Amniotic epithelial cell (primary cell): ENCODE measurements at regions not wholly inside any gene's neighbourhood (a gene's known extent, or its start where the extent isn't known, plus 50 kb on each side); places are given as distances from the start of the nearest gene placed in this dataset.
A peak's percentile ranks its signal among the peaks of the same experiment; 100 is the strongest.

Source experiments
- DNase-seq: peaks from one replicate; pipeline ENCODE4 v3.0.0-alpha.2; 2010; ENCODE audit warnings: low read depth

GRCh38 chr1:62988867-62989266 is 204.9 kb downstream of the ATG4C start:
- no peak for DNase-seq

DNA sequence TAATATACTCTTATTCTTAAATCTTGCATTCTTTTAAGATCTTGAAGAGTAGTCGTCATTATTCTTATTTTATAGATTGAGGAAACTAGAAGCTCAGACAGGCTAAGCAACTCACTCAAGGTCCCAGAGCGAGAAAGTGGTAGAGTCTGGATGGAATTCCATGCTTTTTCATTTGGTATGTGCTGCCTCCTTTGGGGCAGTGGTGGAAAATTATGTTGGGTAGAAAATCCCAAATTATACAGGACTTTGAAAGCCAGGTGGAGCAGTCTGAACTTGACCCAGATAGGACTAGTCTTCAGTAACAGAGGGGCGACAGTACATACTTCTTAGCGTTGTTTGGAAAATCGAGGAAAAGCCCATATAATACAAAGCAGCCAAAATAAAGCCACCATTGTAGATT is 205.6 kb downstream of the ATG4C start:
- no peak for DNase-seq

DNA sequence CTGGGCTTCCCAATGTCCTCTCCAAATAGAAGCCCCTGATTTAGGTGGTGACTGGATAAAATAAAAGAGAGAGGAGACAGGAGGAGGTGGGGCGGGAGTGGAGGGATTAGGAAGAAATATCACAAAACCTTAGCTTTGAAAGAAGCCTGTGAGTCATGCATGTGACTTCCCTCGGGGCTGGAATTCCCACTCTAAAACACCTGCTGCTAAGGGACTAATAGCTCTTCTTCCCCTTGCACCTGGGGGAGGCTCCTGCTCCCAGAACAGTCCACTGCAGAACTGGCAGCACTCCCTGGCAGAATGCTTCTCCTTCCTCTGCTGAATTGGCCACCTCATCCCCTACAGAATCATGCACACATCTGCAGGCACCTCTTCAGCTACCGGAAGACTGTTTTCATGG is 207.2 kb downstream of the ATG4C start:
- no peak for DNase-seq

DNA sequence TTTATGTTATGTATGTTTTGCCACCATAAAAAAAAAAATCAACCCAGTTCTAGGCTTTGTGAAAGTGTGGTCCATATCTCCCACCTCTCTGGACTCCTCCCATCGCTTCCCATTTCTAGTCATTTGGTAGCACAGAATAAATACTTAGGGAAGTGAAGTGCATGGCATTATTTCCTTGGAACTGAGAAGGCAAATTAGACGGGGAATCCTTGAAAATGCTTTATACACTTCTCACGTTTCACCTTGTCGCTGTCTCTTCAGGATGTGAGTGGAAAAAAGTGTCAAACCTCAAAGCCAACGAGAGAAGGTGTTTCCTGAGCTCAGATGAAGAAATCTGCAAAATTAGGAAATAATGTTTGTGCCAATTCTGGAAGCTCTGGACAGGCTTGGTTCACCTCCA is 209.9 kb downstream of the ATG4C start:
- no peak for DNase-seq

DNA sequence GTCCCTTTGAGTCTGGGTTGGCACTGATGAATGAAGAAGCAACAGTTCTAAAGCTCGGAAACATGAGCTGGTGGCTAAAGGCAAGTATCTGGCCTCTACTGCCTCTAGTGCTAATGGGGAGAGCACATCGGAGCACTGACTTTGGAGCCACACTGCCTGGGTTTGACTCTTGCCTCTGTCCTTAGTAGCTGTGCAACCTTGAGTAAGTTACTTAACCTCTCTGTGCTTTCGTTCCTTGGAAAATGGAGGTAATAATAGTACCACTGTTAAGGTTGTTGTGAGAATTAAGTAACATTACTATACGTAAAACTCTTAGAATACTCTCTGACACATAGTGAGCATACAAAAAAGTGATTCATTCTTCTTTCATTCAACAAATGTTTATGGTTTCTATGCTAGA is 211.2 kb downstream of the ATG4C start:
- no peak for DNase-seq

DNA sequence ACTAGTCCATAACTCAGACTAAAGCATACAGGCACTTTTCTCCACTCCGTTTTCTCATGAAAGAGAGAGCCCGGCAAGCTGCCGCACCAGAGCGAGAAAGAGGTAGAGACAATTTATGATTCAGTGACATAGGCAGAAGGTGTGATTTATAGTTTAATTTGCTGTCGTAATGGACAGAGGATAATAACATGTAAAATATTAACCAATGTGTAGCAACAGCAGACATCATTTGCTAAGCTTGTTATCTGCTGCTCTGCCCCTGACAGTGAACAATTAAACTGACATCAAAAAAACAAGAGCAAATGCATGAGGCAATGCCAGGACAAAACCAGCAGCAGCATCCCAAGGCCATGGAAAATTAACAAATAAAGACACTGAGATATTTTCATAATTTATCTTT is 214.0 kb downstream of the ATG4C start:
- no peak for DNase-seq

DNA sequence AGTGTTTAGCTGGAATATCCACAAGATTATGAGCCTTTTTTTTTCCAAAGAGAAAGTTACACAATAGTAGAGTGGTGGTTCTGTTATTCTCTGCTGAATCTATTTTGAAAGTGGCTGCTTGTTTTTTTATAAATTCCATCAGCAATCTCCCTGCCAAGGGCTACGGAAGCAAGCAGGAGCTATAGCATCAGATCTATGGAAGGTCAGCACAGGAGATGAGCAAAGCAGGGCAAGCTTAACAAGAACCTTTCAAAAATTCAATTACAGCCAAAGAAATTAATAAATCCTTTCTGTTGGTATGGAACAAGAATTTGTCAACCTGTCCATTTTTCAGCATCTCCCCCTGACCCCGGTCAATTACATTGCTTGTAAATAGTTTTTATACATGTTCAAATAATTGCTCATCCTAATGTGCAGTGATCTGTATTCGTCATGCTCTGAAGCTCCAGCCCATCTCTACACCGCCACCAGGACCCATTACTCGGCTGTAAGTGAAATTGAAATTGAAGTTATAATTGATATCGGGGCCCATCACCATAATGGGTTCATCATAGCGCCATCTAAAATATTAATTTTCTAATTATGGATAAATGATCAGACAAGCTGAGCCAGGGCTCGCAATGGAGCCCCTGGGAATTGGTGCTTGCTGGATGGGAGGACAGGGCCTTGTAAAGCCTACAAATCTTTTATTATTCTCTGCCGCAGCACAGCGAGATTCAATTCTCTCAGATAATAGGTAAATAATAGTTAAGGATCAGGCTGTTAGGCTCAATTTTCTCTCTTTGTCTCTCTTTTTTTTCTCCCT is 215.1 kb downstream of the ATG4C start:
- no peak for DNase-seq

GRCh38 chr1:63000508-63000907 is 216.6 kb downstream of the ATG4C start:
- DNase-seq, result no peak

- DNase-seq, result peak; percentile 23
Observed at GRCh38 chr1:63004868-63005267, 220.9 kb downstream of the ATG4C start.

GRCh38 chr1:63005812-63006211 is 221.9 kb downstream of the ATG4C start:
- DNase-seq, result no peak

GRCh38 chr1:63009421-63009820 is 225.5 kb downstream of the ATG4C start:
- no peak for DNase-seq

- no peak for DNase-seq
Observed at GRCh38 chr1:63010913-63011660, 227.2 kb downstream of the ATG4C start.

DNA sequence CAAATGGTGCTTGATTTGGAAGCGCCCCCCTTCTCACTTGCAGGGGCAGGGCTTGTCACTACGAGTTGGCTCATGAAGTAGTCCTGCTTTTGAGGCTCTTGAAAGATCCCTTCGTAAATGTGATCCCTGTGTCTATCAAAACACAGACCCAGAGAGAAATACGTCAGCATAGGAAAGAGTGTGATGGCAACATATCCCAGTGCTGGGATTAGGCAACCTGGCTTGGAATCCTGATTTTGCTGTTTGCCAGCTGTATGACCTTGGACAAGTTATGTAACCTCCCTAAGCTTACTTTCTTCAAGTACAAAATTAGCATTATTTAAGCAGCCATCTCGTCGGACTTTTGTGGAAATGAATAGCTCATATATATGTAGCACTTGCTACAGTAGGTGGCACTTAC is 228.4 kb downstream of the ATG4C start:
- DNase-seq, result peak; percentile 30

- DNase-seq, result no peak
Observed at GRCh38 chr1:63014267-63014666, 230.3 kb downstream of the ATG4C start.

DNA sequence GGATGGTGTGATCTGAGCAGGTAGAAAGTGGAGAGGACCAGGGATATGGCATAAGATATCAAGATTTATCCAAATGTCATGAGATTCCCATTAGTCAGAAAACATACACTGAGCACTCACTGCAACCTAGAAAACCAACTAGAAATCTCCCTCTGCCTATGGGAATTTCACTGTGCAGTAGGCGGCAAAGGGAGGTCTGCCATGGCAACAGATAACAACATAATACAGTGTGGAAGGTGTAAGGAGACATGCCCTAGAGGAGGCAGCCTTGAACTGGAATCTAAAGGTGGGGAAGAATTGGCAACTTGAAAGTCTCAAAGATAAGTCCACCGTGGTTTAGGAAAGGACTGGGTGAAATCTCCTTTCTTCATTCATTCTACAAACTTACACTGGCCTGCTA is 238.4 kb downstream of the ATG4C start:
- no peak for DNase-seq

DNA sequence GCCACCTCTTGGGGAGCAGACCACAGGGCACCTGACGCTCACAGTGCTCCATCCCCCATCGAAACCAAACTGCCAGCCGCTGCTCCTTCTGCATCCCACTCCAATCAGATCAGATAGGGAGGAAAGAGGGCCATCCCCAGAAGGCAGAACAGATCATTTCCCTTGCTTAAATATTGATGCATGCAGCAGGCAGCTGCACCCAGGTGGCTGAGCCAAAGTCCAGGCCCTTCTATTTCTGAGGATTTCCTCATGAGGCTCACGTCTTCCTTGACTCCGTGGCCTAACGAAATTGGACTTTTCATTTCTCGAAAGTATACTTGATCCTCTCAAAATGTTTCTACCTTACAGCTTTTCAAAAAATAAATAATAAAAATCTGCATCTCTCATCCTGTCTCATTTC is 239.2 kb downstream of the ATG4C start:
- no peak for DNase-seq

DNA sequence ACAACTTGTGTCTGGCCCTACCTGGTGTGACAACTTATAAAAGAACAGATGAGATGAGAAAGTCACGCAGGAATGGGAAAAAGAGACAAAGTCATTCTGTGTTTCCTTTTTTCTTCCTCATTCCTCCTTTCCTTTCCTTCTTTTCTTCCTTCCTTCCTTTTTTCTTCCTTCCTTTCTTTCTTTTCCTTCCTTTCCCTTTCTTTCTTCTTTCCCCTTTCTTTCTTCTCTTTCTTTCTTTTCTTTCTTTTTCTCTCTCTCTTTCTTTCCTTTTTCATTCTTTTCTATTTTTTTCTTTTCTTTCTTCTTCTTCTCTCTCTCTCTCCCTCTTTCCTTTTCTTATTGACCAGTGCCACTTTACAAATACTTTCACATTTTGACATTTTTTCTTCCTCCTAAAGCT is 239.7 kb downstream of the ATG4C start:
- DNase-seq, result no peak

DNA sequence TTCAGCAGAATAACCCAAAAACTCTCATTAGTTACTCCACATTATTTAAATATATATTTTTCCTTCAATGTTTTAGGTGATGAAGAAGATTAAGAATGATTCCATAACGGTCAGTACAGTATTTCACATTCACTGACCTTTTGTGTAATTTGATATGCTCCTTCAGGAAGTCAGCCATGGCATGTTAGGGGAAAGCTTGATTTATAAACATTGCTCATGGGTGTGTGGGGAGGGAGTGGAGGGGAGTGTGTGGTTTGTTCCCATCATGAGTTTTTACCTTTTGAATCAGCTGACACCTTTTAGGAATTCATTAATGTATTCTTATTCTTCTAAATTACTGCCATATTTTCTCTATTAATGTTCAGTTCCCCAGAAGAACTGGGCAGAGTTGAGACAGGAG is 240.2 kb downstream of the ATG4C start:
- no peak for DNase-seq

DNA sequence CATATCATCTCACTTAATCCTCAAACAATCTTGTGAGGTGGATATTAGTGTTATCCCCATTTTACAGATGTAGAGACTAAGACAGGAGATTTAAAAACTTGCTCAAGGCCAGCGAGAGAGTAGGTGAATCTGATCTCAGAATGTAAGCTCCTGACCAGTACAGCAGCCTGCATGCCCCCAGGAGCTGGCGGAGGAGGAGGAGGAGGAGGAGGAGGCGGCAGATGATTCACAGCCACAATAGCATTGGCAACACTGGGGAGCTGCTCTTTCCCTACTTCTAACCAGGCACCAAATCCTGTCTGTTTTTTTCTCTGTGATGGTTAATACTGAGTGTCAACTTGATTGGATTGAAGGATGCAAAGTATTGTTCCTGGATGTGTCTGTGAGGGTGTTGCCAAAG is 243.2 kb downstream of the ATG4C start:
- no peak for DNase-seq

GRCh38 chr1:63032171-63032570 is 248.2 kb downstream of the ATG4C start:
- no peak for DNase-seq

- no peak for DNase-seq
Observed at GRCh38 chr1:63033211-63033610, 249.3 kb downstream of the ATG4C start.

DNA sequence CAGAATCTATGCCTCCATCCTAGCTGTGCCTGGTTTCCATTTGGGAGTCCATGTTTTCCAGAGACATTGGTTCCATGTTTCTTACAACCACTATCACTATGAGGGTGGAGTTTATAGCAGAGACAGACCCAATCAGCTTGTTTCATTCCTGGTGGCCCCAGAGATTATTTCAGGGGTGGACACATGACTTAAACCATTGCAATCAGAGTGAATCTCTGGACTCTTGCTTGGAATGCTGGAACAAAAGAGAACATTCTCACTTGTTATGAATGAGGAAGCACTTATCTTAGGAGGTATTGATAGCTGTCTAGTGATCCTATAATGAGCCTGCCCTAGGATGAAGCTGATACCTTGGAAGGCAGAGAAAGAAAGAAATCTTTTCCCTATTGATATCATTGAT is 250.3 kb downstream of the ATG4C start:
- DNase-seq, result no peak

DNA sequence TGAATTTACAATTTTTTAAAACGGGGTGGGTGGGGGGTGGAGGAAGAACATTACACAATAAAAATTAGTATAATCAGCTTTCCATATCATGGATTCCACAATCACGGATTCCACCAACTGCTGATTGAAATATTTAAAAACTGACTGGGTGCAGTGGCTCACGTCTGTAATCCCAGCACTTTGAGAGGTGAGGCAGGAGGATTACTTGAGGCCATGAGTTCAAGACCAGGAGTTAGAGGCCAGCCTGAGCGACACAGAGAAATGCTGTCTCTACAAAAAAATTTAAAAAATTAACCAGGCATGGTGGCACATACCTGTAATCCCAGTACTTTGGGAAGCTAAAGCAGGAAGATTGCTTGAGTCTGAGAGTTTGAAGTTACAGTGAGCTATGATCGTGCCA is 254.7 kb downstream of the ATG4C start:
- DNase-seq, result no peak

- no peak for DNase-seq
Observed at GRCh38 chr1:63041660-63042059, 257.7 kb downstream of the ATG4C start.
